ENCODE measurements at regions not wholly inside any gene's neighbourhood (a gene's known extent, or its start where the extent isn't known, plus 50 kb on each side); places are given as distances from the start of the nearest gene placed in this dataset.

DNA sequence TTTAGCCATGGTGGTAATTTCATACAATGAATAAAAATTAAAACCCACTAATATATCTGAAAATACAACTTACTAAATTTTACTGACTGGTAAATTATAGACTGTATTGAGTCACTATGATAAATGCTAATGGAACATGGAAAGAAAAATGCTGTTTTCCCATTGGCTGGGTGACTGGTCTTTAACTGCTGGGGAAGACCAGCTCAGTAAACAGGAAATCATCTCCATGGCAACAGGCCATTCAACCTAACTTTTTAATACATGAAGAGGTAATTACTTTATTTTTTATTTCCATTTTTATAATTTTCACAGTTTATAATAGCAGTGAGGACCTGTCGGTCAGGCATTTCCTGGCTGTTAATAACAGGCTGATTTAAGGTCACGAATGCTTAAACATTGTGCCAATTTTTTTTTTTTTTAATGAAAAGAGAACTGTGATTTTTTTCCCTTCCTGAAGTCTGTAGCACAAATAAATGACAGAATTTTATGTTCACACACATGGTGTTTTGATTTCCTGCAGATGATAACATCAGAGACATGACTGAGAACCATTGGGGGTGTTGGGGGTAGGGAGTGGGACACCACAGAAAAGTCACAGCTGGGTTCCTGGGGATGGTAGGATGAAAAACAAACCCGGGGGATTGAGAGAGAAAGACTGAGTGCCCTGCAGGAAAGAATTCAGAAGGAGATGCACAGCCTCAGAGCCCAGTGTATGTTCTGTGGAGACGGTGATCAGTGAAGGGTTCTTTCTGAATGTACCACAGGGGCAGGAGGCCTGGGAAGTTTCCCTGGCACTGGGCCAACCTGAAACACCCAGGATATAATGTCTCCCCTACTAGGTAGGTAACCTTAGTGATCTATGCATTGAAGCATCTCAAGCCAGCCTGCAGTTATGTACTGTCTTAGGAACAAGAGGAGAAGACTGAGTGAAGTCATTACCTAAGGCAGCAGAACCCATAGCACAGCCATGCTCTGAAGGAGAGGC, 297.1 kb downstream of the COG6 start:
- no peaks in the 10 kb centered on the region for H4K20me1 ChIP-seq (ENCODE audit: low read depth)
- no peaks in the 10 kb centered on the region for H3K36me3 ChIP-seq
- no peak overlapping the region for H3K4me3 ChIP-seq
- H3K4me1 ChIP-seq = no peaks in the 10 kb centered on the region
- TF ChIP-seq EZH2phosphoT487 (IDR thresholded peaks at IDR 0.05) (no peak), EZH2 (IDR thresholded peaks at IDR 0.05) (no peak), CTCF (IDR thresholded peaks at IDR 0.05) (no peak)
- Mint-ChIP-seq H3K36me3 (no peaks in the 10 kb centered on the region), H3K27ac (no peak overlapping the region), H3K27me3 (ENCODE audit: insufficient read depth, low read depth) (no peaks in the 10 kb centered on the region), H3K4me3 (no peak overlapping the region), H3K4me1 (peaks cover 6% of the 10 kb centered on the region), H3K9me3 (no peaks in the 10 kb centered on the region)
- no peaks in the 10 kb centered on the region for H3F3A ChIP-seq (ENCODE audit: low read depth)
- H3K4me2 ChIP-seq = no peak overlapping the region
- no peak overlapping the region for H3K9ac ChIP-seq
- no peaks in the 10 kb centered on the region for H3K79me2 ChIP-seq (ENCODE audit: low read depth)
- H3K27ac ChIP-seq = no peak overlapping the region
- no peaks in the 10 kb centered on the region for H3K9me3 ChIP-seq (ENCODE audit: low read depth)
- H2AFZ ChIP-seq (replicated peaks) = no peak overlapping the region
- no peak for DNase-seq (ENCODE audit: low spot score)
- no peaks in the 10 kb centered on the region for H3K27me3 ChIP-seq

GRCh38 chr13:39954476-39954875, 299.0 kb downstream of the COG6 start:
- H3K9ac ChIP-seq = no peak overlapping the region
- no peaks in the 10 kb centered on the region for H4K20me1 ChIP-seq (ENCODE audit: low read depth)
- H2AFZ ChIP-seq (replicated peaks) = no peak overlapping the region
- no peak for TF ChIP-seq EZH2 (IDR thresholded peaks at IDR 0.05)
- no peak for TF ChIP-seq CTCF (IDR thresholded peaks at IDR 0.05)
- TF ChIP-seq EZH2phosphoT487 (IDR thresholded peaks at IDR 0.05) = no peak
- no peaks in the 10 kb centered on the region for H3K36me3 ChIP-seq
- Mint-ChIP-seq H3K4me3 (no peak overlapping the region), H3K27me3 (ENCODE audit: insufficient read depth, low read depth) (no peaks in the 10 kb centered on the region), H3K36me3 (no peaks in the 10 kb centered on the region), H3K4me1 (peaks cover 6% of the 10 kb centered on the region), H3K9me3 (no peaks in the 10 kb centered on the region), H3K27ac (no peak overlapping the region)
- no peaks in the 10 kb centered on the region for H3K9me3 ChIP-seq (ENCODE audit: low read depth)
- no peaks in the 10 kb centered on the region for H3K4me1 ChIP-seq
- H3K4me2 ChIP-seq = no peak overlapping the region
- no peak overlapping the region for H3K27ac ChIP-seq
- no peaks in the 10 kb centered on the region for H3F3A ChIP-seq (ENCODE audit: low read depth)
- H3K4me3 ChIP-seq = no peak overlapping the region
- H3K79me2 ChIP-seq (ENCODE audit: low read depth) = no peaks in the 10 kb centered on the region
- H3K27me3 ChIP-seq = no peaks in the 10 kb centered on the region
- no peak for DNase-seq (ENCODE audit: low spot score)

DNA sequence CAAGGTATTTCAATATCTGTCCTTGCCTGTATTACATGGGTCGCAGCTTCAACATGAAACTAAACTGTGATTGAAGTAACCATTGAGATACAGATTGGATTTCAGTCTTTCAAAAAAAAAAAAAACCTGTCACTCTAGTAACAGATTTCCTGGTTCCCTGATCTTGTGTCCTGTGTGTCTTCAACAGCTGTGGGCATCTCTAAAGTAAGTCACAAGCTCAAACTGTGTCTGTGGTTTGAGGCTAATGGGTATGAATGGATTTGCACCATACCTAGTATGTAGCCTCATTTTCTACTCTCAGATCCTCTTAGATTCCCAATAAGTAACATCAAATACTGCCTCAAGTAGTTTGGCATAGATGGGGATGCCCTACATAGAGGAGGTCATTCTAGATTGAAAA, 300.1 kb downstream of the COG6 start:
- no peaks in the 10 kb centered on the region for H3K27me3 Mint-ChIP-seq (ENCODE audit: insufficient read depth, low read depth)
- H3K9ac ChIP-seq = no peak overlapping the region
- no peaks in the 10 kb centered on the region for H4K20me1 ChIP-seq (ENCODE audit: low read depth)
- H3K27ac ChIP-seq = no peak overlapping the region
- H3K9me3 ChIP-seq (ENCODE audit: low read depth) = no peaks in the 10 kb centered on the region
- H3K27ac Mint-ChIP-seq = no peak overlapping the region
- peaks cover 9% of the 10 kb centered on the region for H3K4me1 Mint-ChIP-seq
- no peak overlapping the region for H3K4me2 ChIP-seq
- no peak overlapping the region for H2AFZ ChIP-seq (replicated peaks)
- H3K4me1 ChIP-seq = no peaks in the 10 kb centered on the region
- no peaks in the 10 kb centered on the region for H3K36me3 ChIP-seq
- H3K27me3 ChIP-seq = no peaks in the 10 kb centered on the region
- no peak for TF ChIP-seq EZH2phosphoT487 (IDR thresholded peaks at IDR 0.05)
- H3F3A ChIP-seq (ENCODE audit: low read depth) = no peaks in the 10 kb centered on the region
- no peak for DNase-seq (ENCODE audit: low spot score)
- no peak overlapping the region for H3K4me3 Mint-ChIP-seq
- no peaks in the 10 kb centered on the region for H3K79me2 ChIP-seq (ENCODE audit: low read depth)
- H3K9me3 Mint-ChIP-seq = no peaks in the 10 kb centered on the region
- H3K36me3 Mint-ChIP-seq = no peaks in the 10 kb centered on the region
- H3K4me3 ChIP-seq = no peak overlapping the region

GRCh38 chr13:39956036-39956435, 300.6 kb downstream of the COG6 start:
- no peaks in the 10 kb centered on the region for H3K36me3 ChIP-seq
- H3K9ac ChIP-seq = no peak overlapping the region
- H3K4me2 ChIP-seq = no peak overlapping the region
- H3F3A ChIP-seq (ENCODE audit: low read depth) = no peaks in the 10 kb centered on the region
- H3K4me1 ChIP-seq = no peaks in the 10 kb centered on the region
- no peaks in the 10 kb centered on the region for H3K79me2 ChIP-seq (ENCODE audit: low read depth)
- DNase-seq (ENCODE audit: low spot score) = no peak
- Mint-ChIP-seq H3K4me3 (no peak overlapping the region), H3K27me3 (ENCODE audit: insufficient read depth, low read depth) (no peaks in the 10 kb centered on the region), H3K4me1 (peaks cover 11% of the 10 kb centered on the region), H3K9me3 (no peaks in the 10 kb centered on the region), H3K27ac (no peak overlapping the region), H3K36me3 (no peaks in the 10 kb centered on the region)
- no peak for TF ChIP-seq CTCF (IDR thresholded peaks at IDR 0.05)
- TF ChIP-seq EZH2 (IDR thresholded peaks at IDR 0.05) = no peak
- no peak for TF ChIP-seq EZH2phosphoT487 (IDR thresholded peaks at IDR 0.05)
- H3K27me3 ChIP-seq = no peaks in the 10 kb centered on the region
- H3K9me3 ChIP-seq (ENCODE audit: low read depth) = no peaks in the 10 kb centered on the region
- H3K4me3 ChIP-seq = no peak overlapping the region
- no peak overlapping the region for H3K27ac ChIP-seq
- H2AFZ ChIP-seq (replicated peaks) = no peak overlapping the region
- no peaks in the 10 kb centered on the region for H4K20me1 ChIP-seq (ENCODE audit: low read depth)
